HG03521 (cell line): ENCODE measurements at regions not wholly inside any gene's neighbourhood (a gene's known extent, or its start where the extent isn't known, plus 50 kb on each side); places are given as distances from the start of the nearest gene placed in this dataset.
"Not testable (repeated sequence)": the region's sequence is repeated elsewhere in the genome, so short reads cannot be mapped to it uniquely, and the experiment has no call there.

Source experiments
- ATAC-seq: cut with Tn5 transposase; IDR thresholded peaks from one replicate; pipeline ENCODE4 v1.9.1; 2021; ENCODE audit warnings: mild to moderate bottlenecking, moderate library complexity; ENCODE audit not compliant: unreplicated experiment

DNA sequence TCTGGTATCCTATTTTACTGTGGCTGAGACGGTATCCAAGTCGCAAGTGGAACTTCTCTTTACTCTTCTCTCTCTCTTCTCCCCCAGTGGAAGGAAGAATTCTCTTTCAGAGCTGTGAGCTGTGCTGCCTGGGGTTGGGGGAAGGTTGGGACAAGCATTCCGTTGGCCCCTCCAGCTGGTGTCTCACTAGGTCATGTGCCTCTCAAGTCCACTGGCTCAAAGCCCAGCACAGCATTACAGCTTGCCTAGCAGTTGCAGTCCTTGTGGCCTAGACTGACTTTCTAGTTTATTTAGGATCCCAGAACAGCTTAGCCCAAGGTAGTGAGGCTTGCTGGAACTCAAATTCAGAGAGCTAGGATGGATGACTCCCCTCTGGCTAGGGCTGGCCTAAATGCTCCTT, 76.1 kb upstream of the SPATA16 start:
- no peak for ATAC-seq

DNA sequence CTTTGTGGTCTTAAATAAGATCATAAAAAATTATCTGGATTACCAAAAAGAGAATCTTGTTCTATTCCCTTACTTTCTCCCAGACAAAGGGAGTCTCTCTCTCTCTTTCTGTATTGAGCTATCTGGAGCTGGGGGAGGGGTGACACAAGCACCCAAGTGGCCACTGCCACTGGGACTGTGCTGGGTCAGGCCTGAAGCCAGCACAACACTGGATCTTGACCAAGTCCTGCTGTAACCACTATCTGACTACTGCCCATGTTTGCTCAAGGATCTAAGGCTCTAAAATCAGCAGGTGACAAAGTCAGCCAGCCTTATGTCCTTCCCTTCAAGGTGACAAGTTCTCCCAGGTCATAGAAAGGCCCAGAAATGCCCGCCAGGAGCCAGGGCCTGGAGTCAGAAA, 75.0 kb upstream of the SPATA16 start:
- ATAC-seq = no peak

DNA sequence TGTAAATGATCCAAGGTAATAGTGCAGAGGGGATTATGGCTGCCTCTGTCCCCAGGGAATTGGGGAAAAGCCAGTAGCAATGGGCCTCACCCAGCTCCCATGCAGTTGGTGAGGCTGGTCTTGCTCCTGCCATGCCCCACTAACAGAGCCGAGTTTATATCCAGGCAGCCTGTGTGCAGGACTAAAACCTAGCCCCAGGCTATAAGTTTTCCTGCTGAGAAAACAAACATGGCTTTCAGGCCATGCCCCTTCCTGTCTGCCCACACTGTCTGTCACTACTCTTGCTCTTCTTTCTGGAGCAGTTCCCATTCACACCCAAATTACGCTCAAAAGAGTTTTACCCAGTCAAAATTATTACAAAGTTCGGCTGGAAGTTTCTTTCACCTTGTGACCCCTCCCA, 73.5 kb upstream of the SPATA16 start:
- ATAC-seq = no peak

DNA sequence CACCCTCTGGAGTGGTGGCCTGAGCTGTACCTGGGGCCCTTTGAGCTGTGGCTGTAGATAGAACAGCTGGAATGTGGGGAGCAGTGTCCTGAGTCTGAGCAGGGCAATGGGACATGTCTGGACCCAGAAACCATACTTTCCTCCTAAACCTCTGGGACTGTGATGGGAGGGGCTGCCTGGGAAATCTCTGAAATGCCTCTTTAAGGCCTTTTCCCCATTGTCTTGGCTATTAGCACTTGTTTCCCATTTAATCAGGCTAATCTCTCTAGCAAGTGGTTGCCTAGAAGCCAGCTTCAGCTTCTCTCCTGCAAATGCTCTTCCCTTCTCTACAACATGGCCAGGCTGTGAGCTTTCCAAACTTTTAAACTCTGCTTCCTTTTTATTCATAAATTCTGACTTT, 58.5 kb upstream of the SPATA16 start:
- no peak for ATAC-seq

DNA sequence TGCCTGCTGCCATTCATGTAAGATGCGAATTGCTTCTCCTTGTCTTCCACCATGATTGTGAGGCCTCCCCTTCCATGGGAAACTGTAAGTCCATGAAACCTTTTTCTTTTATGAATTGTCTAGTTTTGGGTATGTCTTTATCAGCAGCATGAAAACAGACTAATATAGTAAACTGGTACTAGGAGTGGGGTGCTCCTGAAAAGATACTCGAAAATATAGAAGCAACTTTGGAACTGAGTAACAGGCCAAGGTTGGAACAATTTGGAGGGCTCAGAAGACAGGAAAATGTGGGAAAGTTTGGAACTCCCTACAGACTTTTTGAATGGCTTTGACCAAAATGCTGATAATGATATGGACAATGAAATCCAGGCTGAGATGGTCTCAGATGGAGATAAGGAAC, 53.8 kb upstream of the SPATA16 start:
- ATAC-seq = not testable (repeated sequence)

DNA sequence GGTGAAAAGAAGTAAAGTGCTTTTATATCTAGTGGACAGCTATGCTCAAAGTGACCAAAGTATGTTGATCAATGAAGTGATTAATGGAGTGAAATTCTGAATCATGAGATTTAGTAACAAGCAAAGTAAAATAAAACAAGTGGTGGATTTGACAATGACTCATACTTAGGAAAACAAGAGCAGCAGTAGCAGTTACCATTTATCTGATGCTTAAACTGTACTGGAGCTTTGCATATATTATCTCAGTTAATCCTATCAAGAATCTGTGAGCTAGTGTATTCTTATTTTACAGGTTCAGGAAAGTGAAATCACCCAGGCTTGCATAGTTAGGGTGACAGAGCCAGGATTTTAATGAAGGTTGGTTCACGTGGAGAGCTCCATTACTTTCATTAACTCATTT, 50.6 kb upstream of the SPATA16 start:
- no peak for ATAC-seq
